ENCODE measurements at regions not wholly inside any gene's neighbourhood (a gene's known extent, or its start where the extent isn't known, plus 50 kb on each side); places are given as distances from the start of the nearest gene placed in this dataset.

- Histone ChIP-seq H3K36me3 (no peaks in the 10 kb centered on the region), H3K27ac (no peak overlapping the region), H3K9me3 (ENCODE audit: severe bottlenecking) (no peaks in the 10 kb centered on the region), H3K4me3 (ENCODE audit: low read depth, low read length) (no peak overlapping the region), H3K27me3 (ENCODE audit: insufficient read depth, low read depth, severe bottlenecking) (peaks cover 25% of the 10 kb centered on the region)
- no peak for DNase-seq
- no peak for TF ChIP-seq CTCF (IDR thresholded peaks at IDR 0.05; ENCODE audit: low read depth, low read length)
These were observed 615.7 kb upstream of the LRRC4C start for GRCh38 chr11:42075180-42075579.

- no peak overlapping the region for H3K4me3 ChIP-seq (ENCODE audit: low read depth, low read length)
- no peaks in the 10 kb centered on the region for H3K9me3 ChIP-seq (ENCODE audit: severe bottlenecking)
- TF ChIP-seq CTCF (IDR thresholded peaks at IDR 0.05; ENCODE audit: low read depth, low read length) = no peak
- no peak overlapping the region for H3K27ac ChIP-seq
- peaks cover 19% of the 10 kb centered on the region for H3K27me3 ChIP-seq (ENCODE audit: insufficient read depth, low read depth, severe bottlenecking)
- no peak for DNase-seq
- no peaks in the 10 kb centered on the region for H3K36me3 ChIP-seq
These were observed 618.3 kb upstream of the LRRC4C start for GRCh38 chr11:42077794-42078193.

- no peak for DNase-seq
- H3K9me3 ChIP-seq (ENCODE audit: severe bottlenecking) = no peaks in the 10 kb centered on the region
- H3K27ac ChIP-seq = no peak overlapping the region
- H3K27me3 ChIP-seq (ENCODE audit: insufficient read depth, low read depth, severe bottlenecking) = peaks cover 23% of the 10 kb centered on the region
- H3K4me3 ChIP-seq (ENCODE audit: low read depth, low read length) = no peak overlapping the region
- no peak for TF ChIP-seq CTCF (IDR thresholded peaks at IDR 0.05; ENCODE audit: low read depth, low read length)
- H3K36me3 ChIP-seq = no peaks in the 10 kb centered on the region
These were observed 626.3 kb upstream of the LRRC4C start for GRCh38 chr11:42085736-42086135.

- no peak for DNase-seq
- no peak overlapping the region for H3K27ac ChIP-seq
- H3K4me3 ChIP-seq (ENCODE audit: low read depth, low read length) = no peak overlapping the region
- no peak for TF ChIP-seq CTCF (IDR thresholded peaks at IDR 0.05; ENCODE audit: low read depth, low read length)
- H3K27me3 ChIP-seq (ENCODE audit: insufficient read depth, low read depth, severe bottlenecking) = peaks cover 25% of the 10 kb centered on the region
- no peaks in the 10 kb centered on the region for H3K36me3 ChIP-seq
- H3K9me3 ChIP-seq (ENCODE audit: severe bottlenecking) = no peaks in the 10 kb centered on the region
These were observed 634.1 kb upstream of the LRRC4C start for GRCh38 chr11:42093541-42093940.

GRCh38 chr11:42098075-42098474 is 638.6 kb upstream of the LRRC4C start:
- H3K36me3 ChIP-seq = no peaks in the 10 kb centered on the region
- H3K27ac ChIP-seq = no peak overlapping the region
- no peaks in the 10 kb centered on the region for H3K9me3 ChIP-seq (ENCODE audit: severe bottlenecking)
- H3K27me3 ChIP-seq (ENCODE audit: insufficient read depth, low read depth, severe bottlenecking) = peaks cover 12% of the 10 kb centered on the region
- no peak for DNase-seq
- TF ChIP-seq CTCF (IDR thresholded peaks at IDR 0.05; ENCODE audit: low read depth, low read length) = no peak
- no peak overlapping the region for H3K4me3 ChIP-seq (ENCODE audit: low read depth, low read length)

- peaks cover 7% of the 10 kb centered on the region for H3K27me3 ChIP-seq (ENCODE audit: insufficient read depth, low read depth, severe bottlenecking)
- no peak for TF ChIP-seq CTCF (IDR thresholded peaks at IDR 0.05; ENCODE audit: low read depth, low read length)
- DNase-seq = no peak
- no peaks in the 10 kb centered on the region for H3K9me3 ChIP-seq (ENCODE audit: severe bottlenecking)
- no peaks in the 10 kb centered on the region for H3K36me3 ChIP-seq
- no peak overlapping the region for H3K4me3 ChIP-seq (ENCODE audit: low read depth, low read length)
- no peak overlapping the region for H3K27ac ChIP-seq
These were observed 653.4 kb upstream of the LRRC4C start for GRCh38 chr11:42112866-42113265.
